ENCODE measurements at regions not wholly inside any gene's neighbourhood (a gene's known extent, or its start where the extent isn't known, plus 50 kb on each side); places are given as distances from the start of the nearest gene placed in this dataset.
A peak's percentile ranks its signal among the peaks of the same experiment; 100 is the strongest.

DNA sequence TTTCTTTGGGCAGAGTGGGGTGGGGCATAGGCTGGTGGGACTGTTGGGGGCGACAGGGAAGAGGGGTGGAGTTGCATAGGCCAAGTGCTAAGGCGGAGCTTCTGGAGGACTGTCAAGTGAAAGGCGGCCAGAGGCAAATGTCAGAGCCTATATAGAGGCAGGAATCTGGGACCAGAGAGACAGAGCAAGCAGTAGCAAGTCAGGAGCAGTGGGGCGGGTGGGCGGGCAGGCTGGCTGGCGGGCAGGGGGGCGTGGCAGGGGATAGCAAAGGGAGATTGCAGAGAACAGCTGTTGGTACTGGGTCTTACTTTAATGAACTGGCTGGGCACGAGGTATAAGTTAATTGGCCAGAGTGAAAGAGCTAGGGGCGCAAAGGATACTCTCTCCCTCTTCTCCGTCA, 89.8 kb downstream of the RTL9 start:
- H3K9me3 ChIP-seq, result no peaks in the 10 kb centered on the region
- no peak overlapping the region for H3K27ac ChIP-seq
- TF ChIP-seq, protein P1, sequence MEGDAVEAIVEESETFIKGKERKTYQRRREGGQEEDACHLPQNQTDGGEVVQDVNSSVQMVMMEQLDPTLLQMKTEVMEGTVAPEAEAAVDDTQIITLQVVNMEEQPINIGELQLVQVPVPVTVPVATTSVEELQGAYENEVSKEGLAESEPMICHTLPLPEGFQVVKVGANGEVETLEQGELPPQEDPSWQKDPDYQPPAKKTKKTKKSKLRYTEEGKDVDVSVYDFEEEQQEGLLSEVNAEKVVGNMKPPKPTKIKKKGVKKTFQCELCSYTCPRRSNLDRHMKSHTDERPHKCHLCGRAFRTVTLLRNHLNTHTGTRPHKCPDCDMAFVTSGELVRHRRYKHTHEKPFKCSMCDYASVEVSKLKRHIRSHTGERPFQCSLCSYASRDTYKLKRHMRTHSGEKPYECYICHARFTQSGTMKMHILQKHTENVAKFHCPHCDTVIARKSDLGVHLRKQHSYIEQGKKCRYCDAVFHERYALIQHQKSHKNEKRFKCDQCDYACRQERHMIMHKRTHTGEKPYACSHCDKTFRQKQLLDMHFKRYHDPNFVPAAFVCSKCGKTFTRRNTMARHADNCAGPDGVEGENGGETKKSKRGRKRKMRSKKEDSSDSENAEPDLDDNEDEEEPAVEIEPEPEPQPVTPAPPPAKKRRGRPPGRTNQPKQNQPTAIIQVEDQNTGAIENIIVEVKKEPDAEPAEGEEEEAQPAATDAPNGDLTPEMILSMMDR (IDR thresholded peaks at IDR 0.05), result no peak
- ATAC-seq (no peak), FAIRE-seq (no peak), DNase-seq (no peak)
- intact Hi-C loops (cut with DNase I), result no loop called here
- no peaks in the 10 kb centered on the region for H3K36me3 ChIP-seq
- H3K4me1 ChIP-seq, result no peaks in the 10 kb centered on the region
- no peaks in the 10 kb centered on the region for H3K27me3 ChIP-seq
- WGBS, 2 donors, result 63 to 77% methylated on average over 10 of the region's 10 CpGs
- no peak overlapping the region for H3K4me3 ChIP-seq

DNA sequence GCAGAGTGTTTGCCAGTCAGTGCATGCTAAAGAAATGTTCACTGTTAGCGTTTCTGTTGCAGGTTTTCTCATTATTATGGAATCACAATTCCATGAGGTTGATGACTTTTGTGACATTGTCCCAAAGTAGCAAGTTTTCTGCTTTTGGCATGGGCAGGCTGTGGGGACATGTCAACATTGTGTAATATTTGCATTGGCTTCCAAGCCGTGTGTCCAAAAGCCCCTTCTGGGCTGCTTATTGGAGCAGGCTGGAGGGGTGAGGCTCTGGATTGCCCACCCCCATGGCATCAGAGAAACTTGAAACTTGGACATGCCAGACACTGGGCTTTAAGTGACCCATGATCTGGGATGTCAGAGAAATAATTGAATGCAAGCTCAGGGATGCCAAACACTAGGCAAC, 90.7 kb downstream of the RTL9 start:
- ATAC-seq (no peak), FAIRE-seq (no peak), DNase-seq (no peak)
- no peaks in the 10 kb centered on the region for H3K36me3 ChIP-seq
- H3K4me1 ChIP-seq, result no peaks in the 10 kb centered on the region
- H3K9me3 ChIP-seq, result no peaks in the 10 kb centered on the region
- intact Hi-C loops (cut with DNase I), result no loop called here
- H3K27me3 ChIP-seq, result no peaks in the 10 kb centered on the region
- no peak overlapping the region for H3K4me3 ChIP-seq
- H3K27ac ChIP-seq, result no peak overlapping the region
- 20 to 29% methylated on average over 2 of the region's 2 CpGs for WGBS, 2 donors
- TF ChIP-seq, protein P1 (IDR thresholded peaks at IDR 0.05), result no peak

DNA sequence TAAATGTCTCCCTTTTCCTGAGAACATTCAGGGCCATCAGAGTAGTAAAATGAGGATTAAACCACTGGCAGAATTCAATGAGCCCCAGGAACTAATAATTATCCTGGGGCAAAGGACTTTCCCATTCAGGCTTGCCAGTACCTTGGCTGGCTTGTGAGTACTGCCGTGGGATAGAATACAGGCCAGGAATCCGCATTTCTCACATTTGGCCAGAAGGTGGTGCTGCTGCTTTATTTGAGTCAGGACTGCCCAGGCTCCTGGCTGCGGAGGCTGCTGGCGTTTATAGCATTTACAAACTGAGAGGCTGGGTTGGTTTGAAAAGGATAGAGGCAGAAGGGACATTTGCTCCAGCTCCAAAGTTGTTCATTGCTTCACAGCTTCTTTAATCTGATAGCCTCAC, 91.4 kb downstream of the RTL9 start:
- no peaks in the 10 kb centered on the region for H3K4me1 ChIP-seq
- 0 to 1% methylated on average over 4 of the region's 4 CpGs for WGBS, 2 donors
- ATAC-seq, result peak; percentile 96 to 100 (median 98)
- no peak overlapping the region for H3K4me3 ChIP-seq
- H3K27me3 ChIP-seq, result no peaks in the 10 kb centered on the region
- no peak overlapping the region for H3K27ac ChIP-seq
- peak; percentile 54 to 87 (median 82) for DNase-seq
- FAIRE-seq, result peak; percentile 82
- no peaks in the 10 kb centered on the region for H3K9me3 ChIP-seq
- TF ChIP-seq, protein P1 (IDR thresholded peaks at IDR 0.05), result peak; percentile 39 to 76 (median 69)
- intact Hi-C loops (cut with DNase I), result loop anchor here in 2 of 3 donors (5.0 kb wide), 2 partner anchors 222 to 397 kb away; no protein-coding TSS in a partner anchor
- H3K36me3 ChIP-seq, result no peaks in the 10 kb centered on the region

DNA sequence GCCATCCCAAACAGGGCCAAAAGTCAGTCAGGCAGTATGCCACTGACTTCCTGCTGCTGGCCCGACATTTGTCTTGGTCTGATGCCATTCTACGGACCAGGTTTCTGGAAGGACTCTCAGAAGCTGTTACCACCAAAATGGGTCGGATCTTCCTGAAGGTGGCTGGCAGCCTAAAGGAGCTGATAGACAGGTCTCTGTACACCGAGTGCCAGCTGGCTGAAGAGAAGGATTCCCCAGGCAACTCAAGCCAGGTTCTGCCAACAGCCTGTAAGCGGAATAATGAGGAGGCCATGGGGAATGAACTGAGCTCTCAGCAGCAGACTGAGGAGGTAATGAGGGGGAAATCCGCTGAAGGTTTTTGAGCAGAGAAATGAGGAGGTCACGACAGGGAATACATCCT, 95.7 kb downstream of the RTL9 start:
- 62 to 64% methylated on average over 7 of the region's 7 CpGs for whole genome bisulfite sequencing, 2 donors
- no peaks in the 10 kb centered on the region for H3K36me3 ChIP-seq
- intact Hi-C loops (cut with DNase I), result loop anchor here in 2 of 3 donors (5.0 kb wide), 2 partner anchors 218 to 393 kb away; no protein-coding TSS in a partner anchor

DNA sequence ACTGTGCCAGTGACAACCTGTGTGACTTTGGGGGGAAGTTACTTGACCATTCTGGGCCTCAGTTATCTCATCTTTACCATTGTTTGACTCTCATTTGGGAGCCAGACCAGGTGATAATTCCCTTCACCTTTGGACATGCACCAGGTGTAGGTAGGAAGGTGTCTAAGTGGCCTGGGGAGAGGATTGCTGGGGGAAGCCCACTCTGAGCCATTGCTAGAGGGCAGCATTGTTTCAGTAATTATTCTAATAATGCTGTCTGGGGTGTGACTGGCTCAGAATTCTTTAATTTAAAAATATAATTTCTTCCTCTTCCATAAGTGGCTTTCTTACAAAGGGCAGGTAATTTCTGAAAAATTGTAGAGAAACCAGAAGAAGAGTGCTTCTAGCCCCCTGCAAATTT, 104.3 kb downstream of the RTL9 start:
- intact Hi-C loops (cut with DNase I), result no loop called here
- Histone ChIP-seq H3K4me3 (no peak overlapping the region), H3K4me1 (no peaks in the 10 kb centered on the region), H3K9me3 (no peaks in the 10 kb centered on the region), H3K36me3 (no peaks in the 10 kb centered on the region), H3K27ac (no peak overlapping the region), H3K27me3 (peaks cover 0 to 7% (median 2%) of the 10 kb centered on the region in 4 donors)
- FAIRE-seq, result no peak
- TF ChIP-seq, protein P1 (IDR thresholded peaks at IDR 0.05), result no peak
- DNase-seq, result no peak
- peak in 1 of 4 donors; percentile 45 for ATAC-seq

More for the DNA sequence above, 95.7 kb downstream of the RTL9 start:
- TF ChIP-seq, protein P1 (IDR thresholded peaks at IDR 0.05), result no peak
- no peaks in the 10 kb centered on the region for H3K9me3 ChIP-seq
- no peak for FAIRE-seq
- H3K27me3 ChIP-seq, result peaks cover 0 to 5% (median 0%) of the 10 kb centered on the region in 4 donors
- no peaks in the 10 kb centered on the region for H3K4me1 ChIP-seq
- no peak overlapping the region for H3K4me3 ChIP-seq
- ATAC-seq, result no peak
- H3K27ac ChIP-seq, result no peak overlapping the region
- DNase-seq, result no peak

Data from pancreas (tissue), 10 donors.